NT2/D1 (cell line): ENCODE measurements at regions not wholly inside any gene's neighbourhood (a gene's known extent, or its start where the extent isn't known, plus 50 kb on each side); places are given as distances from the start of the nearest gene placed in this dataset.

Experiments
- SUZ12 ChIP-seq: IDR thresholded peaks from 2 replicates; pipeline ENCODE4 v1.6.1; 2011; ENCODE audit not compliant: insufficient read length, insufficient read depth; ENCODE audit errors: extremely low read depth
- YY1 ChIP-seq: IDR thresholded peaks from 2 replicates; pipeline ENCODE4 v1.6.1; 2011; ENCODE audit not compliant: insufficient read length, insufficient read depth
- ZNF274 ChIP-seq: IDR thresholded peaks from 2 replicates; pipeline ENCODE4 v1.6.1; 2011; ENCODE audit warnings: mild to moderate bottlenecking, low read depth, low read length

DNA sequence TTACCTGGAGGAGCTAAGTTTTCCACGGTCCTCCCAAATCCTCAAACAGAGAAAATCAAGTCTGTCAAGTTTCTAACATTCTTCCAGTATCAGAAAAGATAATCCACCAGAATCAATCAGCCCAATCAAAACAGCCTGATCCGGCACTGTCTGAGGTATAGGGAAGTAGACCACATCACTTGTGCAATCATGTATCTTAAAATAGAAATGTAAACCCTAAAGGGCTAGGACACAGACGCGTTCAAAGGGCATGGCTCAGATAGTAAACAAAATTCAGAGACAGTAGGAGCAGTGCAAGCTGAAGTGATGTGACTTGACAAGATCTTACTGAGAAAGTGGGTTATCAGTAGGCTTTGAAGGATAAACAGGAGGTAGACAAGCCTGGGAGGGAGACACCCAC lies 252.4 kb upstream of the DAPK1 start:
- no peak for TF ChIP-seq SUZ12
- TF ChIP-seq ZNF274 = no peak
- no peak for TF ChIP-seq YY1
